Umbilical cord (tissue), 1 donor: ENCODE measurements at regions not wholly inside any gene's neighbourhood (a gene's known extent, or its start where the extent isn't known, plus 50 kb on each side); places are given as distances from the start of the nearest gene placed in this dataset.

Source experiments
- DNase-seq: peaks from one replicate; pipeline ENCODE4 v3.0.0-alpha.2; 2015; ENCODE audit warnings: low spot score

- peak; percentile 74 for DNase-seq
Measured at GRCh38 chr2:162967147-162967546, 128.6 kb upstream of the KCNH7 start.

- DNase-seq: no peak
Measured at GRCh38 chr2:162965191-162965590, 126.6 kb upstream of the KCNH7 start.

GRCh38 chr2:162964513-162964912 is 125.9 kb upstream of the KCNH7 start:
- no peak for DNase-seq

- DNase-seq: no peak
Measured at GRCh38 chr2:162963156-162963555, 124.6 kb upstream of the KCNH7 start.

GRCh38 chr2:162945785-162946184 is 107.2 kb upstream of the KCNH7 start:
- no peak for DNase-seq

- no peak for DNase-seq
Measured at GRCh38 chr2:162938387-162938786, 99.8 kb upstream of the KCNH7 start.

GRCh38 chr2:162934191-162934590 is 95.6 kb upstream of the KCNH7 start:
- DNase-seq: no peak

- no peak for DNase-seq
Measured at GRCh38 chr2:162932416-162932815, 93.8 kb upstream of the KCNH7 start.

GRCh38 chr2:162929571-162929970 is 91.0 kb upstream of the KCNH7 start:
- DNase-seq: no peak

- DNase-seq: no peak
Measured at GRCh38 chr2:162928356-162928755, 89.8 kb upstream of the KCNH7 start.

- DNase-seq: no peak
Measured at GRCh38 chr2:162926907-162927306, 88.3 kb upstream of the KCNH7 start.

- DNase-seq: no peak
Measured at GRCh38 chr2:162926501-162926900, 87.9 kb upstream of the KCNH7 start.

- DNase-seq: no peak
Measured at GRCh38 chr2:162925595-162925994, 87.0 kb upstream of the KCNH7 start.

- DNase-seq: no peak
Measured at GRCh38 chr2:162919111-162919510, 80.5 kb upstream of the KCNH7 start.

- no peak for DNase-seq
Measured at GRCh38 chr2:162917626-162918025, 79.1 kb upstream of the KCNH7 start.

- DNase-seq: no peak
Measured at GRCh38 chr2:162916286-162916801, 77.8 kb upstream of the KCNH7 start.

GRCh38 chr2:162915858-162916257 is 77.3 kb upstream of the KCNH7 start:
- DNase-seq: no peak

- no peak for DNase-seq
Measured at GRCh38 chr2:162914161-162914560, 75.6 kb upstream of the KCNH7 start.

GRCh38 chr2:162912787-162913186 is 74.2 kb upstream of the KCNH7 start:
- DNase-seq: no peak

- DNase-seq: no peak
Measured at GRCh38 chr2:162908567-162908966, 70.0 kb upstream of the KCNH7 start.

GRCh38 chr2:162890690-162891311 is 52.2 kb upstream of the KCNH7 start:
- DNase-seq: peak; percentile 84

GRCh38 chr2:162888652-162889051 is 50.1 kb upstream of the KCNH7 start:
- peak; percentile 1 for DNase-seq
